DMS 273 treated with DMSO at 0.1 percent for 48 hours (cell line): ENCODE measurements at regions not wholly inside any gene's neighbourhood (a gene's known extent, or its start where the extent isn't known, plus 50 kb on each side); places are given as distances from the start of the nearest gene placed in this dataset.

Experiments
- DNase-seq: peaks from one replicate; lab custom pipeline; 2025; lab: John Stamatoyannopoulos, UW

GRCh38 chr18:4638680-4639079 is 183.6 kb upstream of the DLGAP1 start:
- DNase-seq: no peak

- no peak for DNase-seq
Observed at GRCh38 chr18:4637876-4638275, 182.8 kb upstream of the DLGAP1 start.

GRCh38 chr18:4636967-4637366 is 181.9 kb upstream of the DLGAP1 start:
- DNase-seq: no peak

GRCh38 chr18:4631239-4631638 is 176.1 kb upstream of the DLGAP1 start:
- no peak for DNase-seq

- no peak for DNase-seq
Observed at GRCh38 chr18:4605212-4605611, 150.1 kb upstream of the DLGAP1 start.

- DNase-seq: no peak
Observed at GRCh38 chr18:4603955-4604354, 148.8 kb upstream of the DLGAP1 start.

- no peak for DNase-seq
Observed at GRCh38 chr18:4599312-4599711, 144.2 kb upstream of the DLGAP1 start.

GRCh38 chr18:4597301-4597700 is 142.2 kb upstream of the DLGAP1 start:
- no peak for DNase-seq

- DNase-seq: no peak
Observed at GRCh38 chr18:4593895-4594294, 138.8 kb upstream of the DLGAP1 start.

- DNase-seq: no peak
Observed at GRCh38 chr18:4593459-4593858, 138.4 kb upstream of the DLGAP1 start.

- DNase-seq: no peak
Observed at GRCh38 chr18:4589056-4589800, 134.1 kb upstream of the DLGAP1 start.

GRCh38 chr18:4587204-4587603 is 132.1 kb upstream of the DLGAP1 start:
- DNase-seq: no peak

GRCh38 chr18:4586731-4587130 is 131.6 kb upstream of the DLGAP1 start:
- no peak for DNase-seq

GRCh38 chr18:4582431-4583335 is 127.6 kb upstream of the DLGAP1 start:
- no peak for DNase-seq

- no peak for DNase-seq
Observed at GRCh38 chr18:4581966-4582365, 126.9 kb upstream of the DLGAP1 start.

- no peak for DNase-seq
Observed at GRCh38 chr18:4578449-4578848, 123.3 kb upstream of the DLGAP1 start.

- no peak for DNase-seq
Observed at GRCh38 chr18:4573735-4574134, 118.6 kb upstream of the DLGAP1 start.

- no peak for DNase-seq
Observed at GRCh38 chr18:4557502-4557901, 102.4 kb upstream of the DLGAP1 start.

- peak; percentile 35 for DNase-seq
Observed at GRCh38 chr18:4551001-4551360, 95.9 kb upstream of the DLGAP1 start.

GRCh38 chr18:4549164-4549872 is 94.2 kb upstream of the DLGAP1 start:
- no peak for DNase-seq

- no peak for DNase-seq
Observed at GRCh38 chr18:4547126-4547525, 92.0 kb upstream of the DLGAP1 start.

GRCh38 chr18:4544142-4544541 is 89.0 kb upstream of the DLGAP1 start:
- DNase-seq: no peak

GRCh38 chr18:4543711-4544110 is 88.6 kb upstream of the DLGAP1 start:
- DNase-seq: no peak
